HG02840 (cell line): ENCODE measurements at regions not wholly inside any gene's neighbourhood (a gene's known extent, or its start where the extent isn't known, plus 50 kb on each side); places are given as distances from the start of the nearest gene placed in this dataset.
"Not testable (repeated sequence)": the region's sequence is repeated elsewhere in the genome, so short reads cannot be mapped to it uniquely, and the experiment has no call there.

ENCODE experiments used
- ATAC-seq: cut with Tn5 transposase; IDR thresholded peaks from one replicate; pipeline ENCODE4 v1.9.1; 2021; ENCODE audit warnings: mild to moderate bottlenecking, moderate library complexity, moderate number of reproducible peaks; ENCODE audit not compliant: unreplicated experiment, low FRiP score

DNA sequence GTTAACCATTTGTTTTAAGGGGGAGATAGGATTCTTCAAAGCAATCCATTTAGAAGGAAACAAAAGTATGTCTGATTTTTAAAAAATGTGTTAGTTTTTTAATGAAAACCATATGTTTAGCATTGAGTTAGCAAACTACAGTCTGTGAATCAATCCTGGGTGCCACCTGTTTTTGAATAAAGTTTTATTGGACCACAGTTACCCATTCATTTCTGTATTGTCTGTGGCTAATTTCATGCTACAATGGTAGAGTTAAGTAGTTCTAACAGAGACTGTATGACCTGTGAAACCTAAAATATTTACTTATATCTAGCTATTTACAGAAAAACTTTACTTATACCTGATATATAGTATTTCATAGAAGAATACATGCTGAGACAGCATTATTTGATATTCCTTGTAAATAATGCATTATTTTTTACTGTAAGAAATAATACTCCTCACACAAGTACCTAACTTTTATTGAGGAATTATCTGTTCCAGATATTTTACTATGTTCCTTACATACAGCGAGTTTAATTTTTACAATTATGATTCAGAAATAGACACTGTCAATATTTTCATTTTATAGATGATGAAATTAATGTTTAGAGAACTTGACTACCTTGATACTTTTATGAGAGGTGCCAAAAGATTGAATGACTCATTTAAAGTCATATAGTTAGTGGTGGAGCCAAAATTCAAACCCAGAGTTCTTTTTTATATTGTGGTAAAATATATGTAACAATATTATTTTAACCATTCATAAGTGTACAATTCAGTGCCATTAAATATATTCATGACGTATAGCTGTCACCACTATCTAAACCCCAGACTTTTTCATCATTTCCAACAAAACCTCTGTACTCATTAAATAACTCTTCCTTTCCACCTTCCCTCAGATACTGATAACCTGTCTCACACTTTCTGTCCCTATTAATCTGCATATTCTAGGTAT is 122.0 kb downstream of the GLUD2 start:
- no peak for ATAC-seq

DNA sequence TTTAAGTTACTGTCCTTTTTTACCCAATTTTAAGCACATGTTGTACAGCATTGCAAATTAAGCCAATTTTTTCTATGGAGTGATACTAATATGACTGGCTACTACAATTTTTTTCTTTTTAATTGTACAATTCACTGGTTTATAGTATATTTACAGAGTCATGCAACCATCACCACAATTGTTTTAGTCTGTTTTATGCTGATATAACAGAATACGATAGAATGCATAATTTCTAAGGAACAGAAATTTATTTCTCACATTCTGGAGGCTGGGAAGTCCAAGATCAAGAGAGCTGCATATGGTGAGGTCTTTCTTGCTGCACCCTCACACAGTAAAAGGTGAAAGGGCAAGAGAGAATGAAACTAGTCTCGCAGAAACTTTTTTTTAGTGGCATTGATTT is 125.3 kb downstream of the GLUD2 start:
- ATAC-seq: no peak

DNA sequence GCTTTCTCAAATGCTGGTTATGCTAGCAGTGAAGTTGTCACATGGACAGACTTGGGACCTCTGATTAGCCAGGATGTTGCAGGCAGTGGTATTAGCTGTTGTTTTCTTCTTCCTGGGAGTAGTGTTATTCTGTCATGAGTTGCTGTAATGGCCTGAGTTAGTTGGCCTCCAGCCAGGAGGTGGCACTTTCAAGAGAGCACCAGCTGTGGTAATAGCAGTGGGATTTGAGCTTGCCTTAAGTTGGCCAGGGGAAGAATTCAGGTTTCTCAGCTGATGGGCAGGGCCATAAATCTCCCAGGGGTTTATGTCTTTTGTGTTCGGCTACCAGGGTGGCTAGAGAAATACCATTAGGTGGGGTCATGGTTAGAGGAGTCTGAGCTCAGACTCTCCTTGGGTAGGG is 132.6 kb downstream of the GLUD2 start:
- ATAC-seq: no peak

DNA sequence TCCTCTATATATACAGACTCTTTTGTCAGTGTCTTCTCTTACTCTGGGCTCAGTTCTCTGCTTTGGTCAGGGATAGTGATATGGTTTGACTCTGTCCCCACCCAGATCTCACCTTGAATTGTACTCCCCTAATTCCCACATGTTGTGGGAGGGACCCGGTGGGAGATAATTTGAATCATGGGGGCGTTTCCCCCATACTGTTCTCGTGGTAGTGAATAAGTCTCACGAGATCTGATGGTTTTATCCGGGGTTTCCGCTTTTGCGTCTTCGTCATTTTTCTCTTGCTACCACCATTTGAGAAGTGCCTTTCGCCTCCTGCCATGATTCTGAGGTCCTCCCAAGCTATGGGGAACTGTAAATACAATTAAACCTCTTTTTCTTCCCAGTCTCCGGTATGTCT is 144.4 kb downstream of the GLUD2 start:
- no peak for ATAC-seq

DNA sequence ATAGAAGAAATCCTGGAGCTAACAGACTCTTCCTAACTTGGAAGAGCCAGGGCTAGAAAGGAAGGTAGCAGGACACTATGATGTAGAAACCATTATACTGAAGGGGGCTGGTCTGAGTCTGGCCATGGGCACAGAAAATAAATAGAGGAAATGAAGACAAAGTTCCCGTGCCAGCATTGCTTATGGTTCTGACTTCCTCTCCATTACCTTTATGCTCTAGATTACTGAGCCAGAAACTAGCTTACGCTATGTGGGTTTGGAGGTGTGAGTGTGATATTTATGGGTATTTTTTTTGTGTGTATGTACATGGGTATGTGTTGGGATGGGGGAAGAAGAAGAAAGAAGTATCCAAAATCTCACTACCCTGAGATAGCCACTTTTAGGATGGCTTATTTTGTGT is 148.3 kb downstream of the GLUD2 start:
- no peak for ATAC-seq

DNA sequence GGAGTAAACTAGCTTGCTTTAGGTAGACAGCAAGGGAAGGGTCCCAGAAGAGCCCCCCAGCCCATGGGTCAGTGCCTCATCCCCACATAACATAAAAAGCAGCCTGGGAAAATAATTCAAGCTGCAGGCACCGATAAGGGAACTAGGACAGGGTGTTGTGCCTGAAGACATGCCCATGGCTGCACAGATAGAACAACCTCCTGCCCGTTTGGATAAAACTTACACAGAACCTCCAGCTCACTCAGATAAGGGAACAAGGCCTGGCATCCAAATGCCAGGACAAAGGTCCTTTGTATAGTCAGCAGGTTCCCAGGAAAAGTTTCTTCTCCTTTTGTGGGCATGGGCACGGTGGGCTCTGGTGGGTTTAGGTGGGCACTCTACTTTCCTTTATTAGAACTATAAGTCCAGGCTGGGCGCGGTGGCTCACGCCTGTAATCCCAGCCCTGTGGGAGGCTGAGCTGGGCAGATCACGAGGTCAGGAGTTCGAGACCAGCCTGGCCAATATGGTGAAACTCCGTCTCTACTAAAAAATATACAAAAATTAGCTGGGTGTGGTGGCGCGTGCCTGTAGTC is 149.5 kb downstream of the GLUD2 start:
- ATAC-seq: not testable (repeated sequence)

DNA sequence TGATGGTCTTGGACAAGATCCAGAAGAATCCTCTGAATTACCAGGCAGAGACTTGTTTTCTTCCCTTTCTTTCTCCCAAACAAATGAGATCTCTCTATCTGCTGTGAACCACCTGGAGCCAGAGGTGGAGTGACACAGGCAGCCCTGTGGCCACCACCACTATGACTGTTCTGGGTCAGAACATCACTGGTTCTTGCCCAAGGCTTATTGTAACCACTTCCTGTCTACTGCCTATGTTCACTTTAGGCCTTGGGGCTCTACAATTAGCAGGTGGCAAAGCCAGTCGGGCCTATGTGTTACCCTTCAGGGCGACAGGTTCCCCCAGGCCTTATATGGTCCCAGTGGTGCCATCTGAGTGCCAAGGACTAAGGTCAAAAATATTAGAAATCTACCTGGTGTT is 161.2 kb downstream of the GLUD2 start:
- ATAC-seq: no peak

DNA sequence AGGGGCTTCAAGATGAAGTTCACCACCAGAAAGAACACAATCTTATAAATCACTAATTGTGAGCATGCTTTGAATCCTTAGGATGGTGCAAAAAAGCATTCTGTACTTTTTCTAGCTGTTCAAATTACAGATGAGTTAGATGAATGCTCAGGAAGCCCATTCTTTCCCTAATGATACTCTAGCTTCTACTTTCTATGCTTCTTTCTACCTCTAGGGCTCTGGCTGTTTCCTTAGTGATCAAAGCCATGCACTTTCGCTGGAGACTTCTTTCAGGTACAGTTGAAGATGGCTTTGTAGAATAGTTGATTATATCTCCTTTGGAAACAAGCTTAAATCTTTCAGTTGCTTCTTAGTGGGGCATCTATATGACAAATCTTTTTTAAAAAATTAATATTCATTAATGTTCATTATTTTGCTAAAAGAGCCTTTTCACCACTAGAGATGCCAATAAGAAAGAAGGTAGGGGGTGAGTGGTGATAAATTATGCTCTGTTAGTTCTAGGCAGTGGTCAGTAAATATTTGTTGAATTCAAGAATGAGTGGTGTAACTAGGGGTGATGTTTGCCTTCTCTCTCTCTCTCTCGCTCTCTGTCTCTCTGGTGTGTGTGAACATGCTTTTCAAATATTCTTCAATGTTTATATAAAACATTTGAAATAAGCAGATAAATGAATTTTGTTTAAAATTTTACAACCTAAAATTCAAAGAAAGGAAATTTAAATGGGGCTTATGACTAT is 169.4 kb downstream of the GLUD2 start:
- ATAC-seq: no peak

DNA sequence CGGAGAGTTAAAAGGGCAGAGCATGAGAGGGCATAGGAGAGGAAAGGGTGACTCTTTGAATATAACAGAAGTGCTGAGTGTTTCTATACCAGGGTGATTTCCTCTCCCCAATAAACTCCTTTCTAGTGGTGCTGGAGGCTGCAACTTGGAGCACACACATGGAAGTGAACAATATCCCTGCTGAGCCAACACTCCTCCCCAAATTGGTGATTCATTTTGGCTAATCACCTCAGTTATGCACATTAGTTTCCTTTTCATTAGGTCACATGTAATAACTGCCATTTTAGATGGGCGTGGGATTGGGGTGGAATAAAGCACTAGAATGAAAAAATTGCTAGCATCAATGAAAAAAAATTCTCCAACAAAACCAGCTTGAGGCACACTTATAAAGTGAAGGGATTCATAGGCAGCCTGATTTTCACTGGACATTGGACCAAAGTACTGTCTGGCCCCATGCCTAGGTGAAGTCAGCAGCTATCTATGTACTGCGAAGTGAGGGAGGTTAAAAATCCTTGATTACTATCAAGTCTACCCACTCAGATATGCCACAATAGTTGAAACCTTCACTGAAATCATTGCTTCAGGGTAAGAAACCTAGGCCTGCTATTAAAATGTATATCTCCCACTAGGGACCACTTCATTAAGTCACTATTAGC is 174.0 kb downstream of the GLUD2 start:
- no peak for ATAC-seq

DNA sequence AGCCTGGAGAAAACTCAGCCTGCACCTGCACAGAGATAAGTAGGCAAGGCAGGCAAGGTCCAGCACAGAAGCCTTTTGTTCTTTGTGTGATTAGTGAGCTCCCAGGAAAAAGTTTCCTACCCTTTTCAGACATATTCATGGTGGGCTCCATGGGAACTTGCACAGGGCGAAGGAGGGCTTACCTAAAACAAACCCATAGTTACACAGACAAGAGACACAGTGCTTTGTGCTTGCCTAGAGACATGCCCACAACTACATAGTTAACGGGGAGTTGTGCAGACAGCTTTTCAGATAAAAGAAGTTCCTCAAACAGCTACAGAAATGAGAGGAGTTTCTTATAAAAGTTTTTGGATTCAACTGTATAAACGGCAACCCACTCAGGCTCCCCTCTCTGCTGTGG is 180.5 kb downstream of the GLUD2 start:
- no peak for ATAC-seq

DNA sequence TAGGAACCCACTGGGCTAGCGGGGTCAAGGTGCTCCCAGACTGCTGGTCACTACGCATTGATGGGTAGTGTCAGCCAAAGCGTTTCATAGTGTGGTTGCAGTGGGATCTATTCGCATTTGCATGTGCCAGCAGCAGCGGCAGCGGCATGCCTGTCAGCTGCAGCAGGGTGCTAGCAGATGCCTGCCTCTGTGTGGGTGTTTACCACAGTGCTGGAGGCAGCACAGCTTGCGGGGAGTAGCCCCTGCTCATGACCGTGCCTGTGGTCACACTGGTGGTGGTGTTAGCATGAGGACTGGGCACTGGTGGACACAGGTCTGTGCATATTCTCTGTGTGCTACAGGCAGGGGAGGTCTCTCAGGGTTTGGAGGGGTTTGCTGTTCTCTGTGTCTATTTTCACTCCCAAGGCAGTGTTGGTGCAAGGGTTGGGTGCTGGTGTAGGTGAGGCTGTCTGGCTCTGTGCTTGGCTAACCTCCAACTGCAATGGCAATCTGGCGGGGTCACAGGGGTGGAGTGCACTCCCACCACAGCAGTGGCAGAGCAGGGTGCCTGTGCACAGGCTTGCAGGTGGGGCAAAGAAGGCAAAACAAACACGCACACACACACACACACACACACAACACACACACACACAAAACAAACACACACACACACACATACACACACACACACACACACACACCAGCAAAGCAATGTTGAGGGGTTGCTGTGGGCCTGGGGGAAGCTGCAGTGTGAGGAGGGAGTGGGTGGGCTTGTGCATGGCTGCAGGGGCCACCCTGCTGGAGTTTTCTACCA is 184.4 kb downstream of the GLUD2 start:
- no peak for ATAC-seq

DNA sequence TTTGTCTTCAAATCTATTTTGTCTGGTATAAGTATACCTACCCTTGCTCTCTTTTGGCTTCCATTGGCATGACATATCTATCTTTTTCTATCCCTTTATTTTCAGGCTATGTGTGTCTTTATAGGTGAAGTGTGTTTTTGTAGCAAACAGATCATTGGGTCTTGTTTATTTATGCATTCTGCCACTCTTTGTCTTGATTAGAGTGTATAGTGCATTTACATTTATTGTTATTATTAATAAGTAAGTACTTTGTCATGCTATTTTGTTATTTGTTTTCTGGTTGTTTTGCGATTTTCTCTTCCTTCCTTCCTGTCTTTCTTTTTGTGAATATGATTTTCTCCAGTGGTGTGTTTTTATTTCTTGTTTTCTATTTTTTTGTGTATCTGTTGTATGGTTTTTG is 188.6 kb downstream of the GLUD2 start:
- ATAC-seq: no peak

DNA sequence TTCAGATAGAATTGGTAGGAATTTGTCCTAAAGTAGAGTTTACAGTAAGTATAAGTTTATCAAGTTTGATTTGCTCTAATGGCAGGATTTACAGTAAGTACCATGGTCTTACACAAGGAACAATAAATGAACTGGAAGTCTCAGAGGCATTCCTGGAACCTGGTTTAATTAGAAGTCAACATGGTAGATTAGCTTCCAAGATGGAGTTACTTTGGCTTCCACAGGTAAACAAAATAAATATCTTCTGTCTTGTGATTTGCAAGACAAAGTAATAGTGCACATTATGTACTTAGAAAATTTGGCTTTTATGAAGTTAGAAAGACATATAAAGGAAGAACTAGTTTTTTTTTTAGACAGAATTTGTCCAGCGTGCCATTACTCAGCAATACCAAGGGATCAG is 190.7 kb downstream of the GLUD2 start:
- ATAC-seq: no peak

DNA sequence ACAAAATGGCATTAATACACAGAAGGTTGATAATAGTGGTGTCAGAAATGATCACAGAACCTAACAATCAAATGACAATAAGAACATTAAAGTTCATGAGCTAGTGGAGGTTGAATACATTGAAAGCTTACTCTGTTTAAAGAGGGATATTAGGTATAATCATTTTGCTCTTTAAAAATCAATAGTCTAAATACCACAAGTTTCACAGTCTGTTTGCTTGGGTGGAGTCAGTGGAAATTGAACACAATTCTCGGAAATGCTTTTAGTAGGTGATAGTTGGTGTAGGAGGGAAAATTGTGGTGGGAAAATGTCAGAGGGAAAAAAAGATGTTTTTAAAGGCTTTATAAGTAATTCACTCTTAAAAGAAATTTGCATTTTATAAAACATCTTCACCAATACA is 197.1 kb downstream of the GLUD2 start:
- no peak for ATAC-seq

DNA sequence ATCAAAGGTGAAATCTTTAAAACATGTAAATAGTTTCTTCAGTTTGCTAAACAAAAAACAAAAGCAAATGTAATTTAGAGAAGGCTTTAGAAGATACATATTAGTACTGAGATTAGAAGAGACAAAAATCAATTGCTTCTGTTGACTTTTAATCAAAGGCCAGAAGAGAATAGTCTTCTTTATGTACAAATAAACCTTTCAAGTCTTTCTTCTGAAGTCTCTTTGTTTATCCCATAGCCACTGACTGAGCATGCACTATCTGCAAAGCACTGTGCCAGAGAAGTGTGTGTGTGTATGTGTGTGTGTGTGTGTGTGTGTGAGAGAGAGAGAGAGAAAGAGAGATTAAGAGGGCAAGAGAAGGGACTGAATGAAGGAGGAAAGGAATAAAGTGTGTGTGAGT is 198.4 kb downstream of the GLUD2 start:
- ATAC-seq: no peak

DNA sequence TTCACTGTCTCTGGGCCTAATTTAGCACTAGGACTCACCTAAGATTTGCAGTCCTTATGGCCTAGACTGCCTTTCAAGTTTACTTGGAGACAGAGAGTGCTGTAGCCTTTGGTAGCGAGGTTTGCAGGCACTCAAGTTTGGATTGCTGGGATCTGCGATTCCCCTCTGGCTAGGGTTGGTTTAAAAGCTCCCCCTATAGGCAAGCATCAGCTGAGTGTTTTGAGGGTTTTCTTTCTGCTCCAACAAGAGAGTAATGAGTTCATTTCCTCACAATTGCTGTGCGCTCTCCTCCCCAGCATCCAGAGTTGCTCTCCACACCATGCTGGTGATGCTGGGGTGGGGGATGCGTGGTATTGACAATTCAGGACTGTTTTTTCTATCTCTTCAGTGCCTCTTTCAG is 206.9 kb downstream of the GLUD2 start:
- no peak for ATAC-seq

DNA sequence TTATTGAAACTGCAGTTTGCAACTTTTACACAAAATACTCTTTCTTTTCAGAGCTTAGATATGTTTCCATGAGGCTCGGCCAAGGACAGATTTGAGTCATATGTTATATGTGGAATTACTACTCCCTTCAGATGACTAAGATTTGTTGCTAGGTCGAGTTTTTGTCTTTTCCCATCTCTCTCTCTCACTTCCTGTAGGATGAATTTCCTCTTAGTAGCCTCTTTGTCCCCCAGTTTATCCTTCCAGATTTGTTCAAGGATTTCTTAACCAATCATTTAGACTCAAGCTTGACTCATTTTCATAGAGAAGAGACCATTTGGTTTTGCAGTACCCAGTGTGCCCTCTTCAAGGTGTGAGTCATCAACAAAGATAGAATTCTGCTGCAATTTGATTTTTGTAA is 209.2 kb downstream of the GLUD2 start:
- no peak for ATAC-seq

DNA sequence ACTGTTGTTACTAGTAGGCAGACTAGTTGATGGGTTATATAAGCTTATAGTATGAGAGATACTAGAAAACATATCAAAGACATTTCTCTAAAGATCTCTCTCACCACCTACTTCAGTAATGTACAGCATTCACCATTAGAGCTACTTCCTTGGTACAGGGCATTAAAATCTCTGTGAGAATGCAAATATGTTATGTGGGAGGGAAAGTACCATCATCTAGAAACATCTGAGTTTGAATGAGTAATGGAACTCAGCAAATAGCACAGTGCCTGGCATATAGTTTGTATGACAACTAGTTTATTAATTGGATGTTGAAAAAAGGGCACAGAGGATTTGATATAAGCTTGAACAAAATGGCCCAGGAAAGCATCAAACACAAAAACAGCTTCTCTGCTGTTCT is 211.1 kb downstream of the GLUD2 start:
- no peak for ATAC-seq

DNA sequence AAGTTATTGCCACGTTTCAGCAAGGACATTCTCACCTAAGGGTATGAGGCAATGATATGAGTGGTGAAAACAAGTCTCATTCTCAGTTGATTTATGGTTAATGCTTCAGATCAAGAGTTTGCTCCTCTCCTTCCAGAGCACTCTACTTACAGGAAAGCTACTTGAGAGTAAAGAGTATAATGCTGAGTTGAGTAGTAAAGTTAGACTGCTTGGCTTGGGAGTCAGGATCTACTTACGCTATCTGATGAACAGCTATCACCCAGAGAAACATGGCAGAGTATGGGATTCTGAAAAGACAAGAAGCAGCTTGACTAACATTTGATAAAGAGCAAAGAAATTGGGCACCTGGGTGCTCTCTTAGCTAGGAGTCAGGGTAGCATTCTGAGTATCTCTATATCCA is 211.8 kb downstream of the GLUD2 start:
- ATAC-seq: no peak

DNA sequence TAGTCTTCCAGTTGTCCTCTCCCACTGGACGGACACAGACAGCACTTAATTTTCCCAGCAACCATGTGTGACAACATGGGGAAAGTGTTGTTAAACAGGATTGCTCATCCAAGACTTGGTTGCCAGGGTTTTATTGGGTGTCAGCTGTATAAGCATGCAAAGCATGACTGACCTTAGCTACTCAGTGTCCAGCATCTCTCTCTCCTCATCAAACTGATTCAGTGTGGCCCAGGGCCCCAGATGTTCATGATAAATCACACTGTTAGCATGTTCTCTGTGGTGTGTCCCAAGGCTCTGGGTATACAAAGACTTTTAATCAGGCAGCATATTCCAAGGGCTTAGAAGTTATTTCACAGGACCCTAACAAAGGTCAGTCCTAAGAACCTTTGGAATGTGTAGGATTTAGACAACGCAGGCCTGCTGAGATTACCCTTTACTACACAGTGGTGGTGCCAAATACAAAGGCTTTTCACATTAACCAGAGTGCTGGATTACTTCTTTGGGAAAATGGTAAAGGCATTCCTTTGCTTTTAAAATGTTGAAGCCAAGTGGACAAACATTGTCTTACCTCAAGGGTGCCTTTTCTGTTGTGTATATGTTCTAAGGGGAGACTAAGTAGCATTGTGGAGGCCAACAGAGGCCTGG is 213.3 kb downstream of the GLUD2 start:
- ATAC-seq: no peak
